Daoy (cell line): ENCODE measurements at regions not wholly inside any gene's neighbourhood (a gene's known extent, or its start where the extent isn't known, plus 50 kb on each side); places are given as distances from the start of the nearest gene placed in this dataset.

ENCODE experiments used
- DNase-seq: peaks from one replicate; pipeline ENCODE4 v3.0.0-alpha.2; 2015; ENCODE audit warnings: low read depth

- DNase-seq: no peak
Measured at GRCh38 chr6:133583907-133584427, 304.9 kb upstream of the TCF21 start.

- DNase-seq: no peak
Measured at GRCh38 chr6:133584823-133585222, 304.1 kb upstream of the TCF21 start.

- no peak for DNase-seq
Measured at GRCh38 chr6:133585978-133586377, 302.9 kb upstream of the TCF21 start.

DNA sequence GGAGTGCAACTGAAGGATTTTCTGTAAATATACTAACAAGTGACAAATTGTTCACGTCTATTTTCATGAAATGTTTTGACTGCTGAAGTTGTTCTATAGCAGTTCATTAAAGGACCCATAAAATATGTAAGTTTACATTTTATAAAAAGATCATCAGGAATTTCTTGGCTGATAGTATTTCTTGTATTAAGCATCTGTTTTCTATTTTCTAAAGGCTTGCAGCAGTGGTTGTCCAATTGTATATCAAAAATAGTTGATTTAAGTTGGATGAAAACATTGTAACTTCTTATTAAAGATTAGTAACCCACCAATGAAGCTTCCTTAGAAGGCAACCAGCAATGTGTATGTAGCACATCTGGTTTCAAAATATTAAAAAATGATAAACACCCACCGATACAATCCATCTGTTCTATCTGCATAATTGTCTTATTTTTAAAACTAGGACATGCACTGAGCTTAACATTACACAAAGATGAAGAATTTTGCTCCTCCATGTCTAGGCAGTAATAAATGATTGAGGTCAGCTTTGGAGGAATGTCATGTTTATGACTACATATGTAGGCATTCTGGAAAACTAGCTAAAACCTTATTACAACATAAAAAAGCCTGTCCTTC lies 301.3 kb upstream of the TCF21 start:
- no peak for DNase-seq

- DNase-seq: no peak
Measured at GRCh38 chr6:133590196-133590595, 298.7 kb upstream of the TCF21 start.

GRCh38 chr6:133590814-133591213 lies 298.1 kb upstream of the TCF21 start:
- DNase-seq: no peak

GRCh38 chr6:133591275-133591674 lies 297.6 kb upstream of the TCF21 start:
- DNase-seq: no peak

GRCh38 chr6:133594652-133595110 lies 294.2 kb upstream of the TCF21 start:
- no peak for DNase-seq

- DNase-seq: no peak
Measured at GRCh38 chr6:133595111-133595761, 293.7 kb upstream of the TCF21 start.

GRCh38 chr6:133606852-133607251 lies 282.1 kb upstream of the TCF21 start:
- no peak for DNase-seq

- DNase-seq: no peak
Measured at GRCh38 chr6:133608620-133609019, 280.3 kb upstream of the TCF21 start.

DNA sequence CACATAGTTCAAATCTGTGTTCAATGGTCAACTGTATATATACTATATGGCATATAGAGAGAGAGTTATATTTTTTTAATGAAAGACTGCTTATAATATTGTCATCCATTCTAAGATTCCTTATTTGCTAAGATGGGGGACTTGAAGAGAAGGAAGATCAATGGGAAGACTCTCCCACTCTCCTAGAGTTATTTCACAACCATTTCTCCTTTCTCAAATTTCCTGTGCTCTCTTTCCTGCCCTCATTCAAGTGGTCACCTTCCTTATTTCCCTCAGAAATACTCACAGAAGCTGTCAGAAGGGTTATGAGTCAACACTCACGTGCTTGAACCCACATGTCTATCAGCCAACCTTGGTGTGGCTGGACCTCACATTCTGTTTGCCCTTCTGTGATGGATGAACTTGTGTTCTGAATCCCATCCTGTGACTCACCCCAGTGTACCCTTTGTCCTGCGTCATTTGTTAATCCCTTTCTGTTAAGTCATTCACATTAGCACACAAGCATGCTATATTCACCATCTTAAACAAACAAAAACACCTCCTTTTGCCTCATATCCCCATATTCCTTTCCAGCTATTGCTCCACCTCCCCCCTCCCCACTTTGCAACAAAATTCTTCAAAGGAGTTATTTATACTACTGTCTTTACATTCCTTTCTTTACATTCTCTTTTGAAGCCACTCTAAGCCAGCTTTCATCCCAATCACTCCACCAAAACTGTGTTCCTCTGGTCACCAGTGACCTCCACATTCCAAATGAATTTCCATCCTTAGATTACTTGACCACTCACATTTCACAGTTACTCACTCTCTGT lies 279.3 kb upstream of the TCF21 start:
- peak; percentile 95 for DNase-seq

GRCh38 chr6:133610227-133610840 lies 278.6 kb upstream of the TCF21 start:
- DNase-seq: peak; percentile 23

DNA sequence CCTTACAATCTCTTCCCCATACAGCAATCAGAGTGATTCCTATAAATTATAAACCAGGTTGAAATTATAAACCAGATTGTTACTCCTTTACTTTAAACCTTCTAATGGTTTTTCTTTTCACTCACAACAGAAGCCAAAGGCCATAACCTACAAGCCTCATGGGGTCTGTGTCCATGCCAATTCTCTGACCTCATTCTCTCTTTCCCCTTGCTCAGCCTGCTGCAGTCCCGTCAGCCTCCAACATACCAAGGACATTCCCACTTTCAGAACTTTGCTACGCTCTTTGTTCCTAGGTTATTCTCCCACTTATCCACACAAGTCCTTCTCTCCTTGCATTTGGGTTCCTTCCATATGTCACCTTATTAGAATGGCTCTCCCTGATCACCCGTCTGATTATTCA lies 277.9 kb upstream of the TCF21 start:
- DNase-seq: no peak

GRCh38 chr6:133612459-133612858 lies 276.5 kb upstream of the TCF21 start:
- no peak for DNase-seq

DNA sequence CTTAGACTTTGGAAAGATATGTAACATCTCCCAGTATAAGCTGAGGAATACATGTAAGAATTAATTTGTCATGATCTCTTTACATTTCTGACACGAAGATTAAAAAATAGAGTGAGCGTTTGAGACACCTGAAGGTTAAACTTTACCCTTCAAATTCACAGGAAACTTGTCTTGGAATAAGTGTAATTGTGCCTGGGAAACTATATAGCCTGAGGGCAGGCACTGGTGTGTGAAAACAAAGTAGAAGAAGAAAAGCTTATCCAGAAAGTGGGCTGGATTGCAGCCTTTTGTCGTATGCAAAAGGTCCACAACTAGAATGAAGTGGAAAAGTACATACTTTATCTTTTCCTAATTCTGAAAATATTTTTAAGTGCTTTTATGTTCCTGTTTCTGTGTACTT lies 275.7 kb upstream of the TCF21 start:
- no peak for DNase-seq

DNA sequence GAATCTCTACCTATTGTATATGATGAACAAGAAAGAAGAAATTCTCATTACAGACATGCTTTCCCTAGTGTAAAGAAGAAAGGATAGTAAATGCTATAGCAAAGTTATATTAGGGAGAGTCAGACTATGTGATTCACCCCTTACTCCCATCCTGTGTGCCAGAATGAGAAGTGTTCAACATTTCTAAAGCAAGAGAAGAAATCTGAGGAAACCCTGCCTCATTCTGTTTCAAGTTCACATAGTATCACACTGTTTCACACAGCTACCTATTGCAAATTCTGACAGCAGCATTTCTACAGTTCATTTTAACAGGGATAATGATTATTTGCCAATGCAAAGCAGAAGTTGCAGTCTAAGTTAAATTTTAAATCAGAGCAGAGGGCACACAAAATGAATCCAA lies 267.2 kb upstream of the TCF21 start:
- no peak for DNase-seq

GRCh38 chr6:133623065-133623464 lies 265.8 kb upstream of the TCF21 start:
- peak; percentile 39 for DNase-seq

DNA sequence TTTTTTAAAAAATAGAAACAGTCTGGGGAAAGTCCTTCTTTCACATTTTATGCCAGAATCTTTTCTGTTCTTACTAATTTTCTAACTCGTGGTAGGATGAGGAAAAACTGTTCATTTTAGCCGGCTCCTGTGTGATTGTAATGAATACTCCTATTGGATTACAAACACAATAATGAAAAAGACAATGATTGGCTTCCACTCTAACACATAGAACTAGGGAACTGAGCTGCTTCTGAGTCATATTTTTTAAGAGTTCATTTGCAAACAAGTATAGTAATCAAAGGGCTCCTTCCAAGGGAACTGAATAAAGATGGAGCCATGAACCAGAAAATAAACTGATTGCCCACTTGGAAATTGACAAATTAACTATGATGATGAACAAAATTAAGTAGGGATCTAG lies 265.3 kb upstream of the TCF21 start:
- no peak for DNase-seq

GRCh38 chr6:133626096-133626666 lies 262.7 kb upstream of the TCF21 start:
- DNase-seq: no peak

DNA sequence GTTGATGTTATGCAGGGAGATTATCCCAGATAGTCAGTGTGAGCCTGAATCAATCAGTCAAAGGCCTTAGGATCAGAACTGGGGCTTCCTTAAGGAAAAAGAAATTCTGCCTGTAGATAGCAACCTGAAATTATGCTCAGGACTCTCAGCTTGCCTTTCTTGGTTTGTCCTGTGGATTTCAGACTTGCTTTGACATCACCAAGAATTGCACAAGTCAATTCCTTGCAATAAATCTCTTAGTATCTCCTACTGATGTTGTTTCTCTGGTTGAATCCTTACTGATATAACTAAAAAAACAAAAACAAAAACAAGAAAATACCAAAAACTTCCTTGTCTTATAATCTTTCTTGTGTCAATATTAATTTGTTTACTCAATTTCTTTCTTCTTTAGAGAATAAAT lies 258.9 kb upstream of the TCF21 start:
- DNase-seq: no peak

- DNase-seq: peak; percentile 45
Measured at GRCh38 chr6:133630651-133631050, 258.3 kb upstream of the TCF21 start.
